ENCODE measurements at regions not wholly inside any gene's neighbourhood (a gene's known extent, or its start where the extent isn't known, plus 50 kb on each side); places are given as distances from the start of the nearest gene placed in this dataset.

DNA sequence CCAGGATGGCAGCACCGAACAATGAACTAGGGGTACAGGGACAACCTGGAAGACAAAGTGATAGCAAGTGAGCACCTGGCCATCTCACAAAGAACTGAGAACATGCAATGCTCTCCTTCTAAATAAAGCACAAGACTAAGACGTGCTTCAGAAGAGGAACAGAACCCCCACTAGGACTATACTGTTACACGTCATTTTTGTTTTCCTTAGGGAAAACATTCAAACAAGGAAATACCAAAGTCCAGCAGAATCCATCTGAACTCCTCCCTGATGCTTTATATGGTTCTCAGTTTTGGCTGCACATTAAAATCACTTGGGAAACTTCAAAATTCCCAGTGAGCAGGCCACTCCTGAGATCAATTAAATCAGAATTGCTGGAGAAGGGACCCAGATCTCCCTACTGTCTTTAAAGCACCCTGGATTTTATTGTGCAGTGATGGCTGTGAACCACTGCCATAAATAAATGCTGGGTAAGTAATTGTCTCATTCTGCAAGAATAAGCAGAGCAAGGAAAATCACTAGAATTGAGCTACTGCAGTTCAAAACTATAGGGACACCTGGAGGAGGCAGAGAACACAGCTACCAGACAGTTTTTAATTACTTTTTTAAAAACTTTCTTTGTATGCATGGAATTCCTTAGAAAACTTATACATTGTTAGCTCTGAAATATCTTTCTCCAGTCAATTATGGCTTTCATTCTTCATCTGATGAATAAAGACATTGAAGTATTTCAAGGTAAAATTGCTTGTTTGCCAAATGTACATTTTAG lies 866.5 kb upstream of the GHITM start:
- no peak for DNase-seq (ENCODE audit: low spot score in 2 of 2)
- Mint-ChIP-seq H3K9me3 (peaks cover 0 to 3% of the 10 kb centered on the region in 2 donors), H3K36me3 (no peaks in the 10 kb centered on the region), H3K27ac (no peak overlapping the region)
- no peak for ATAC-seq

DNA sequence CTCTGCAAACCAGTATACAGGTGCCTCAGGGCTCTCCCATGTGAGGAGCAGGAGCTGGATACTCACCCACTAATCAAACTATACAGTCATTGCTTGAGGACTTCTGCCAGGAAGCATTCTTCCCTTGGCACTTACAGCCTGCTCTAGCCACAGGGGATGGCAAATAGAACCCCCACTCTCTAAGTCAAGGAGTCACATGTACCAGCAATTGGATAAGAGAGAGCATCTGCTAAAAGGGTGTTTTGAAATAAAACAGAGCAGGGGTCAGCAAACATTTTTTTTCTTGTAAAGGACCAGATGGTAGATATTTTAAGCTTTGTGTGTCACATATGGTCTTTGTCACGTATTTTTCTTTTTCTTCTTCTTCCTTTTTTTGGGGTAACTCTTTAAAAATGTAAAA lies 865.2 kb upstream of the GHITM start:
- ATAC-seq, result no peak
- no peaks in the 10 kb centered on the region for H3K36me3 Mint-ChIP-seq
- H3K27ac Mint-ChIP-seq, result no peak overlapping the region
- H3K9me3 Mint-ChIP-seq, result peaks cover 0 to 5% of the 10 kb centered on the region in 2 donors
- no peak for DNase-seq (ENCODE audit: low spot score in 2 of 2)

DNA sequence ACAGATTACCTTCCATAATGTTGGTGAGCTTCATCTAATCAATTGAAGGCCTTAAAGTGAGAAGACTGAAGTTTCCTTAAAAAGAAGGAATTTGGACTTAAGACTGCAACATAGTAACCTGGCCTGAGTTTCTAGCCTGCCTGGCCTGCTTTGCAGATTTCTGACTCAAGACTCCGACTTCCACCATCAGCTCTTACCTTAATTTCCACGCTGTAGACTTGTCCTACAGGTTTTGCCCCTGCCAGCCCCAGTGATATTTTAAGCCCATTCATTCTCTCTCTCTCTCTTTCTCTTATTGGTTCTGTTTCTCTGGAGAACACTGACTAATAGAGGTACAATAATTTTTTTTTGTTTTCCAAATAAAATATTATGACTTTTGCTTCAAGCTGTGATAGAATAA lies 862.3 kb upstream of the GHITM start:
- Mint-ChIP-seq H3K27ac (no peak overlapping the region), H3K36me3 (no peaks in the 10 kb centered on the region), H3K9me3 (peaks cover 3 to 11% of the 10 kb centered on the region in 2 donors)
- ATAC-seq, result no peak
- no peak for DNase-seq (ENCODE audit: low spot score in 2 of 2)

DNA sequence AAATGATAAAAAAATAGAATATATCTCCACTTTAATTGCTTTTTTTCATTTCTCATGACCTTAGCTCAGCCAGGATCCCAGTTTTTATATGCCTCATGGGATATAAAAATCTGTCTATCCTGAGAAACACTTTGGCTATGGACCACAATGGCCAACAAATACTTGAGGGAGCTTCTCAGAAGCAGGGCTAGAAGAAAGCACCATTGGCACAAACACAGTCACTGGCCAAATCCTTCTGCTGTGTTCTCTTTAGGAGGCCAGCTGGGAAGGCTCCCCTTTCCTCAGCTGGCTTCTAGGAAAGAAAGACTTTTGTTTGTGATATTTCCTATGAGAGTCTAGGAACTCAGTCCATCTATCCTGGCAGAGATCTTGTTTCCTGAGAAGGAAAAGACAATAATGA lies 856.2 kb upstream of the GHITM start:
- Mint-ChIP-seq H3K27ac (no peak overlapping the region), H3K9me3 (peaks cover 11 to 16% of the 10 kb centered on the region in 2 donors), H3K36me3 (no peaks in the 10 kb centered on the region)
- DNase-seq (ENCODE audit: low spot score in 2 of 2) (no peak), ATAC-seq (no peak)

DNA sequence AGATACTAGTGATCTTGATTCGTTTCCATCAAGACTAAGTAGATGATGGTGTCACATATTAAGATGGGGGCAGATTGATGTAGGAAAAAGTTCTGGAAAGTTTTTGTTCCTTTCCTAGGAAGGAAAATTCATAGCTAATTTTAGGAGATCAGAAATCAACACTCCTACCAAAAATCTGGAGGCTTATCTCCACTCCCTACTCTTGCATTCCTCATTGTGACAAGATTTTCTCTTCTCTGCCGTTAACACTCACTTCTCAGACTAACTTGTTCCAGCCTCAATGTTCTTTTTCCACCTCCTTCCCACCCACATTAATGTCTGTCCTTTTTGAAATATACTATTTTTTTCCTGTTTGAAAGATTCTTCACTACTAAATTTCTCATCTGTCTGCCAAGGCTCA lies 851.9 kb upstream of the GHITM start:
- Mint-ChIP-seq H3K27ac (no peak overlapping the region), H3K36me3 (no peaks in the 10 kb centered on the region)

DNA sequence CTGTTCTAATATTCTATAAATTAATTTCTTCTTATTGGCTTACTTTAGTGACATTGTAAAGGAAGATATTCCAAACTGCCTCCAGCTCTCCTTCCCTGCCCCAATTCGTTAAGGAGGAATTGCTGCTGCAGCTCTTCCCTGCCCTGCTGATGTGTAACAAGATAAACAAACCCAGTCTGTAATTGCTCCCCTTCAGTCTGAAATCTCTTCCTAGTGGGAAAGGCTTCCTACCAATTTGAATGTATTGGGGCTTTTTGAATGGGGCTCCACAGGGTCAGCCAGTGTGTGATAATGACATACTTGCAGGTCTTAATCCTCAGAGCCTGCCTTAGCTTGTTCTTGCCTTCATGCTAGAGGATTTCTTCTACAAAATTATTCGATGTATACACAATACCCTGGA lies 849.9 kb upstream of the GHITM start:
- no peak for DNase-seq (ENCODE audit: low spot score in 2 of 2)
- H3K9me3 Mint-ChIP-seq, result peaks cover 15 to 21% of the 10 kb centered on the region in 2 donors
- no peak for ATAC-seq
- peaks cover 0 to 4% of the 10 kb centered on the region in 2 donors for H3K36me3 Mint-ChIP-seq
- H3K27ac Mint-ChIP-seq, result no peak overlapping the region

More for the DNA sequence above, 851.9 kb upstream of the GHITM start:
- peaks cover 15 to 16% of the 10 kb centered on the region in 2 donors for H3K9me3 Mint-ChIP-seq
- no peak for DNase-seq (ENCODE audit: low spot score in 2 of 2)
- no peak for ATAC-seq

DNA sequence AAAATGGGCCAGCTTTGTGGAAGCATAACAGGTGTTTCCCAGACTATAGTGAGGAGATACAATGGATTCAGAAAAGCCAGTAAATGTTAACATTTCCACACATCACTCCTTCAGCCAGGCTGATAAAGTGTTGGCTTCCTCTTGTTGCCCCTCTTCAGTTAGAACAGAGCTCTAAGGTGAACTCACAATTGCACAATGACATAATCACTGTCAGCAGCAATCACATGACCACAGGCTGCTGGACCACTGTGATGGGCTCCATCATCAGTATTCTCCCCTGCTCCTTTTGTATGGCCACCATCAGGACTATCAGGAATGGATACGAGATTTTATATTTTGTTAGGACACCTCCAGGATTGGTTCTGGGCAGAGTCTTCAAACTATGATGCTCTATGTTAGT lies 849.4 kb upstream of the GHITM start:
- peaks cover 15 to 21% of the 10 kb centered on the region in 2 donors for H3K9me3 Mint-ChIP-seq
- H3K36me3 Mint-ChIP-seq, result peaks cover 0 to 5% of the 10 kb centered on the region in 2 donors
- DNase-seq (ENCODE audit: low spot score in 2 of 2), result no peak
- H3K27ac Mint-ChIP-seq, result no peak overlapping the region
- no peak for ATAC-seq

DNA sequence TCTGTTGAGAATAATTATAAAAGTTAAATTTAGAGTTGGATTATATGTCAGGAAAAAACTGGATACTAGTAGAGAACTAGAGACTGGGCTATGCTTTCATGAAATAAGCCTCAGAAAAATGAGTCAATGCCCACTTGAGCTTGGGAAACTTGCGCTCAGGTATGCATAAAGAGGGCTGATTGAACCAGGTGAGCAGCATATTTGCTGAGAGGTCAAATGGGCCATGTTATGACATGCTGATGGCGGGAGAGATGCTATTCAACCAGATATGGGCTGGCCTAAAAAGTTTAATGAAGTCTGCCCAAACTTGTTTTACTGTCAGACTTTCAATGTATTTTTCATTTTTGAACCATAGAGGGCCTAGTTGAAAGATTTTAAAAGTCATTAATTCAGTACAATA lies 837.6 kb upstream of the GHITM start:
- H3K36me3 Mint-ChIP-seq, result no peaks in the 10 kb centered on the region
- ATAC-seq, result no peak
- H3K27ac Mint-ChIP-seq, result no peak overlapping the region
- DNase-seq (ENCODE audit: low spot score in 2 of 2), result no peak
- peaks cover 12 to 14% of the 10 kb centered on the region in 2 donors for H3K9me3 Mint-ChIP-seq

DNA sequence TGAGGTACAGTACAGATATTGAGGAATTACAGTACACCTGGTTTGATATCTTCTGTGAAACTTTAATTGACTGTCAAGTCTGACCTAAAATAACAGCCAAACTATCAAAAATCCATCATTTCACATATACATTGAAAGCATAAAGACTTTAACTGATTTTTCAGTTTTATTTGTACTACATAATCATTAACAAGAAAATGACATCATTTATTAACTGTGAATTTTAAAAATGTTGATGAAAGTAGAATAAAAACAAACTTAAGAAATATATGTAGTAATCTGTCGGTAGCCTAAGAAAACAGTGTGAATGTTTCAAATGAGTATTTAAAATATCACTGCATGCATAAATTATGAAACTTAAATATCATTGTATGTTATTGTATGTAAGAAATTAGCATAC lies 836.7 kb upstream of the GHITM start:
- DNase-seq (ENCODE audit: low spot score in 2 of 2), result no peak
- Mint-ChIP-seq H3K9me3 (peaks cover 9 to 11% of the 10 kb centered on the region in 2 donors), H3K36me3 (no peaks in the 10 kb centered on the region), H3K27ac (no peak overlapping the region)
- no peak for ATAC-seq

DNA sequence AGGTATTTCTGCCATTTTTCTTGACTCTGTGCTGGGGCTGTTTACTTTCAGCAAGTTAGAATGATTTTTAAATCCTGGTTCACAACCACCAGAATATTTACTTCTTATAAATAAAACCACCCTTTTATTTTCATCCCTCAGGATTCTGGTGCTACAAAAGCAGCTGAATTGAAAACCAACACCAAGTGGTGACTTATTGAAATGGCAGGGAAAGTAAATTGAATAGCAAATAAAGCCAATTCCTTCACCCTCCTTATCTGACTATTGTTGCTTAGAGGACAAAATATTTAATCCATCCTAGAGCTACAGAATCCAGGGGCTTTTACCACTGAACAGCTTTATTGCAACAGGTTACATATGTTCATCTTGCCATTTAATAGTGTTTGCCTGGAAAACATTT lies 828.6 kb upstream of the GHITM start:
- Mint-ChIP-seq H3K27ac (no peak overlapping the region), H3K36me3 (no peaks in the 10 kb centered on the region), H3K9me3 (peaks cover 14 to 25% of the 10 kb centered on the region in 2 donors)
- no peak for ATAC-seq
- no peak for DNase-seq (ENCODE audit: low spot score in 2 of 2)

DNA sequence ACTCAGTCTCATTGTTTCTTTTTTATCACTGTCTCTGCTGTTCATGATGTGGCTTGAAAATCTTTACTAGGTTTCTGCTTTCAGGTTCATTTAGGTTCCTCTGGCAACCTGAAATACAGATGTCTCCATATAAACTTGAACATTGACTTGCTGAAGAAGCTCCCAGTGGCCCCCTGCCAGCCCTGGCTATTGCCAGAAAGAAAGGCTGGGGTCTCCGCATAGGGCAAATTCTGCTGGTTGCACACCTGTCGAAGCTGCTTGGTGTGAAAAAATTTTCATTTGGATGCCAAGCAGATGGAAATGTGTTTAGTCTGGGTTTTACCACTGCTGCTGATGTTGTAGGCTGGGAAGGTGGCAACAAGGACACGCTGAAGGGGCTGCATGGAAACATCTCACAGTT lies 826.7 kb upstream of the GHITM start:
- Mint-ChIP-seq H3K9me3 (peaks cover 14 to 24% of the 10 kb centered on the region in 2 donors), H3K27ac (no peak overlapping the region), H3K36me3 (no peaks in the 10 kb centered on the region)
- ATAC-seq (no peak), DNase-seq (ENCODE audit: low spot score in 2 of 2) (no peak)

DNA sequence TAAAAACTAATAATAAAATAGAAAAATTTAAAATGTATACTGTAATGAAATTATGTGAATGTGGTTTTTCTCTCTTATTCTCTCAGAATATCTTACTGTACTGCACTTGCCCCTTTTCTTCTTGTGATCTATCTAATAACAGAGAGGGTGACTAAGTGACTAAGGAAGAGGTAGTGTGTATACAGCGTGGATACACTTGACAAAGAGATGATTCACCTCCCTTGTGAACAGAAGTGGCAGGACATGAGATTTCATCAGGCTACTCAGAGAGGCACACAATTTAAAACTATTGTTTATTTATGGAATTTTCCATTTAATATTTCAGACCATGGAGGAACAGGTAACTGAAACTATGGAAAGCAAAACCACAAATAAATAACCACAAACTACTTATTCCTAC lies 806.6 kb upstream of the GHITM start:
- Mint-ChIP-seq H3K27ac (no peak overlapping the region), H3K36me3 (peaks cover 0 to 5% of the 10 kb centered on the region in 2 donors), H3K9me3 (peaks cover 5 to 14% of the 10 kb centered on the region in 2 donors)
- DNase-seq (ENCODE audit: low spot score in 2 of 2), result no peak
- no peak for ATAC-seq

DNA sequence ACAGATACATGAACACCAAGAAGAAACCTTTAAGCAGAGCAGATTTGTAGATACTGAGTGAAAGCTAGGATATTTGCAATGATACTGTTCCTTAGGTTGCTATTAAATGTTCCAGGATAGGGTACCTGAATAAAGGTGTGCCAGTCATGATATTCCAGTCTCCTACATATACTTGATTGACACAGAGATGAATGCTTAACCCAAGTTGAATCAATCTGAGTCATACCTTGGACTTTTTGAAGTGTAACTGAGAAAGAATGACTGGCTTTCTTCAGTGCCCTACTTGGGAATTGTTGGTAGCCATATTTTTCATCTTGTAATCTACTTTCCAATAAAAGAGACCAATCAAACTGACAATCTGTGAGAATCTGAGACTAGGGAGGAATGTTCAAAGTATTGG lies 805.7 kb upstream of the GHITM start:
- peaks cover 5 to 14% of the 10 kb centered on the region in 2 donors for H3K9me3 Mint-ChIP-seq
- H3K36me3 Mint-ChIP-seq, result peaks cover 0 to 5% of the 10 kb centered on the region in 2 donors
- no peak overlapping the region for H3K27ac Mint-ChIP-seq
- DNase-seq (ENCODE audit: low spot score in 2 of 2) (no peak), ATAC-seq (no peak)

DNA sequence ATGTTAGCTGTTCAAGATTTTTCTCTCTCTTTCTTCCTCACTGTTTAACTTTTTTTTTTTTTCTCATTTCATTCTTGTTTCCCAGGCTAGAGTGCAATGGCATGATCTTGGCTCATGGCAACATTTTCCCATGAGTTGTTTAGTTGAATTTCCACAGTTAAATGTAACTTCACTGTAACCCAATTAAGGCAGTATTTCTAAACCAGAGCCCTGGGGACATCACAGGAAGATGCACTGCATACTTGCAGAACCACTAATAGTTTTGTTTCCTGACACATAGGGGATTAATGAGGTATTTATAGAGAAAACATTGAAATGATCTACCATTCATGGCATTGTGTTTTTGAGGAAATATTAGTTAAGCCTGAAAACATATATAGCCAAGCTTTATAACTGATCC lies 795.6 kb upstream of the GHITM start:
- DNase-seq (ENCODE audit: low spot score in 2 of 2) (no peak), ATAC-seq (no peak)
- peaks cover 0 to 7% of the 10 kb centered on the region in 2 donors for H3K36me3 Mint-ChIP-seq
- peaks cover 21 to 35% of the 10 kb centered on the region in 2 donors for H3K9me3 Mint-ChIP-seq
- no peak overlapping the region for H3K27ac Mint-ChIP-seq

DNA sequence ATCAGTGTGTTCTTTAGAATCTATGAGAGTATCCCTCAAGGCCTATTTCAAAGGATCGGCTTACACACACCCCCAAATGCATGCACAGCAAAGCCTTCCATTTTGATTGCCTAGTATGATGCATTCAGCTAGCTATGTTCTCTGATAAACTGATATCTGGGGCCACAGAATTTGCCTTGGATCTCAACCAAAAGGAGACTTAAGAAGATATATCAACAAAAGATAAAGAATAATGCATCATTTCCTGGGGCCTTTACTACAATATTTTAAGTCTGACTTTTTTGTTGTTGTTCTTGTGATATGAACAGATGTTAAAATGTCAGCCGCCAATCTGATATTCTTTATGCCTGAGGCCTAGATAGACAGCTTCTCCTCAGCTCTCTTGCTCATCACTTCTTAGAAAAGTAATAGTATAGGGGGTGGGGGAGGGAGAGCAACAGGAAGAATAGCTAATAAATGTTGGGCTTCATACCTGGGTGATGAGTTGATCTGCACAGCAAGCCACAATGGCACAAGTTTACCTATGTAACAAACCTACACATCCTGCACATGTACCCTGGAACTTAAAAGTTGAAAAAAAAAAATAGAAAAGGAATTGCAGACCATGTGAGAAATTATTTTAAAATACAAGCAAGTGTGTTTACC lies 792.9 kb upstream of the GHITM start:
- Mint-ChIP-seq H3K9me3 (peaks cover 13 to 26% of the 10 kb centered on the region in 2 donors), H3K36me3 (no peaks in the 10 kb centered on the region), H3K27ac (no peak overlapping the region)
- DNase-seq (ENCODE audit: low spot score in 2 of 2), result no peak
- ATAC-seq, result no peak

DNA sequence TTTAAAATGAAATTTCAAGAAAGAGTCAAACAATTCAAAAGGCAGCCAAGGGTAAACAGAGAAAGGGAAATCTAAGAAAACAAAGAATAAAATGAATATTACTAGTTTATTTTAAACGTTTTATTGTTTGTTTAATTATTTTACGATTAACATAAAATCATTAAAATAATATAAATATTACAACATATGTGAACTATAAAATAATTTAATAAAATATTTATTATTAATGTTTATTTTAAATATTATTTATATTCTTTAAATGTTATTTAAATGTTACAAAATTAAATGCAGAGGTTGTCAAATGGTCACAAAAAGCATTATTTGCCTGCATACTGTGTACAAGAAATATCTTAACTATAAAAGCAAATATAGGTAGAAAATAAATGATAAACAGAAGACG lies 786.7 kb upstream of the GHITM start:
- Mint-ChIP-seq H3K36me3 (no peaks in the 10 kb centered on the region), H3K27ac (no peak overlapping the region), H3K9me3 (peaks cover 16 to 23% of the 10 kb centered on the region in 2 donors)
- DNase-seq (ENCODE audit: low spot score in 2 of 2) (no peak), ATAC-seq (no peak)

DNA sequence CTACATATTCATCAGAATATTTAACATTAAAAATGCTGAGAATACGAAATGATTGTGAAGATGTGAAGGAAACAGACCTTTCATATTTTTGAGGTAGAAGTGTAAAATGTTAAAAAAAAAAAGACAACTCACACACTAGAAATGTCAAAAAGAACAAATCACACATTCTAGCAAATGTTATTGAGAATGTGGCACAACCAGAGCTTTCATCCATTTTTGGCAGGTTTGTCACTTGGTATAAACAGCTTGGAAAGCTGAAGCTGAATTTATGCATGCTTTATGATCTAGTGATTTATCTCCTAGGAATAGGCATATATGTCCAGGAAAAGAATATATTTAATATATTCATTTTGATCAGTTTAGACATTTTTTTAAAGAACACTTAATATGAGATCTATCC lies 784.9 kb upstream of the GHITM start:
- H3K9me3 Mint-ChIP-seq, result peaks cover 21 to 23% of the 10 kb centered on the region in 2 donors
- DNase-seq (ENCODE audit: low spot score in 2 of 2), result no peak
- no peak for ATAC-seq
- no peak overlapping the region for H3K27ac Mint-ChIP-seq
- H3K36me3 Mint-ChIP-seq, result no peaks in the 10 kb centered on the region

DNA sequence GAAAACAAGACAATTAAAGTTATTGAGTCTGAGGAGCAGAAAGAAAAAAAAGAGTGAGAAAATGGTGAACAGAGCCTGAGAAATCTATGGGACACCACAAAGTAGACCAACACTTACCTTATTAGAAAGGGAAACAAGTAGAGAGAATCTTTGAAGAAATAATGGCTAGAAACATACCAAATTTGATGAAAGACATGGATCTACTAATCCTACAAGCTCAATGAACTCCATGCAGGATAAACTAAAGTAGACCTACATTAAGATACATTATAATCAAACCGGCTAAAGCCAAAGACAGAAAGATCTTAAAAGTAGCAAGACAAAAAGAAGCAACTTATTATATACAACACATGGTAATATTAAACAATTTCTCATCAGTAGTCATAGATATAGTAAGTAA lies 782.3 kb upstream of the GHITM start:
- H3K27ac Mint-ChIP-seq, result no peak overlapping the region
- peaks cover 18% of the 10 kb centered on the region in 2 donors for H3K9me3 Mint-ChIP-seq
- ATAC-seq (no peak), DNase-seq (ENCODE audit: low spot score in 2 of 2) (no peak)
- H3K36me3 Mint-ChIP-seq, result peaks cover 0 to under 1% of the 10 kb centered on the region in 2 donors

Data from activated naive CD4-positive, alpha-beta T cell treated with anti-CD3 and anti-CD28 coated beads, Interleukin-2, amount 50 U/mL, for 72 hours (primary cell).